HEK293 (cell line): ENCODE measurements at regions not wholly inside any gene's neighbourhood (a gene's known extent, or its start where the extent isn't known, plus 50 kb on each side); places are given as distances from the start of the nearest gene placed in this dataset.
A peak's percentile ranks its signal among the peaks of the same experiment; 100 is the strongest.

Source experiments
- CTCF ChIA-PET: fragments of 350-600 bp; formaldehyde crosslinking; extraction: SDS; loops from one replicate; lab custom pipeline; 2021; ENCODE audit warnings: antibody characterized with exemption; lab: Yijun Ruan, JAX
- POLR2A ChIA-PET: fragments of 300-600 bp; formaldehyde crosslinking; extraction: SDS; loops from one replicate; lab custom pipeline; 2020; ENCODE audit warnings: antibody characterized with exemption, inconsistent platforms; lab: Yijun Ruan, JAX
- H3K27ac ChIP-seq: fragments of 200-500 bp; sonication (Bioruptor generic); 2 replicates; pipeline ENCODE4 v1.5.1; 2014; ENCODE audit warnings: low read depth, low read length, control low read depth, inconsistent platforms; ENCODE audit errors: extremely low read depth
- H3K36me3 ChIP-seq, 2 experiments: fragments of 200-500 bp in 1 of 2; sonication (Bioruptor generic) in 1 of 2; 1 replicate in 1 of 2; 2 replicates in 1 of 2; pipeline ENCODE4 v1.5.1; 2014 to 2017; ENCODE audit warnings: inconsistent platforms in 2 of 2, low read length in 2 of 2; ENCODE audit not compliant: control insufficient read depth in 2 of 2, insufficient read depth in 1 of 2
- H3K4me1 ChIP-seq: fragments of 200-500 bp; sonication (Bioruptor generic); 2 replicates; pipeline ENCODE4 v1.5.1; 2014; ENCODE audit warnings: mild to moderate bottlenecking, low read length, inconsistent platforms; ENCODE audit not compliant: control insufficient read depth, insufficient read depth
- H3K4me3 ChIP-seq: 2 replicates; pipeline ENCODE4 v1.5.1; 2011; ENCODE audit warnings: low read depth, mild to moderate bottlenecking, control low read depth, low read length, moderate library complexity
- H3K9me3 ChIP-seq: fragments of 200-500 bp; sonication (Bioruptor generic); 2 replicates; pipeline ENCODE4 v1.5.1; 2014; ENCODE audit warnings: low read depth, low read length, inconsistent platforms; ENCODE audit not compliant: control insufficient read depth, insufficient read depth
- EGR2 ChIP-seq: fragments of 450-650 bp; formaldehyde crosslinking; IDR thresholded peaks from 2 replicates; pipeline ENCODE4 v1.5.1; 2016; ENCODE audit warnings: low read depth, missing biosample characterization, missing genetic modification characterization
- KLF17 ChIP-seq: fragments of 450-650 bp; formaldehyde crosslinking; IDR thresholded peaks from 2 replicates; pipeline ENCODE4 v1.5.1; 2016; ENCODE audit warnings: missing biosample characterization, missing genetic modification characterization
- MZF1 ChIP-seq: fragments of 450-650 bp; formaldehyde crosslinking; IDR thresholded peaks from 2 replicates; pipeline ENCODE4 v1.5.1; 2017; ENCODE audit warnings: missing biosample characterization, missing genetic modification characterization, borderline replicate concordance
- OSR2 ChIP-seq: fragments of 450-650 bp; formaldehyde crosslinking; IDR thresholded peaks from 2 replicates; pipeline ENCODE4 v1.5.1; 2016; ENCODE audit warnings: missing biosample characterization, missing genetic modification characterization
- PRDM1 ChIP-seq: fragments of 450-650 bp; formaldehyde crosslinking; IDR thresholded peaks from 2 replicates; pipeline ENCODE4; 2016; ENCODE audit warnings: missing biosample characterization, missing genetic modification characterization
- PRDM4 ChIP-seq: fragments of 450-650 bp; formaldehyde crosslinking; IDR thresholded peaks from 2 replicates; pipeline ENCODE4 v1.5.1; 2017; ENCODE audit warnings: missing biosample characterization, missing genetic modification characterization
- REPIN1 ChIP-seq: fragments of 450-650 bp; formaldehyde crosslinking; IDR thresholded peaks from 2 replicates; pipeline ENCODE4 v1.5.1; 2017; ENCODE audit warnings: missing biosample characterization, missing genetic modification characterization, low read depth
- ZBTB44 ChIP-seq: fragments of 450-650 bp; IDR thresholded peaks from 2 replicates; pipeline ENCODE4 v1.5.1; 2018; ENCODE audit warnings: missing biosample characterization, mild to moderate bottlenecking, missing genetic modification characterization
- ZBTB48 ChIP-seq: fragments of 450-650 bp; formaldehyde crosslinking; IDR thresholded peaks from 2 replicates; pipeline ENCODE4 v1.5.1; 2016; ENCODE audit warnings: missing biosample characterization, missing genetic modification characterization
- ZBTB49 ChIP-seq: fragments of 450-650 bp; formaldehyde crosslinking; IDR thresholded peaks from 2 replicates; pipeline ENCODE4 v1.5.1; 2016; ENCODE audit warnings: missing biosample characterization, missing genetic modification characterization, low read depth
- ZBTB8A ChIP-seq: fragments of 450-650 bp; formaldehyde crosslinking; IDR thresholded peaks from 2 replicates; pipeline ENCODE4 v1.5.1; 2016; ENCODE audit warnings: missing biosample characterization, missing genetic modification characterization
- ZFP3 ChIP-seq: fragments of 450-650 bp; formaldehyde crosslinking; IDR thresholded peaks from 2 replicates; pipeline ENCODE4 v1.5.1; 2016; ENCODE audit warnings: low read depth, missing biosample characterization, missing genetic modification characterization
- ZNF18 ChIP-seq: fragments of 450-650 bp; formaldehyde crosslinking; IDR thresholded peaks from 2 replicates; pipeline ENCODE4 v1.5.1; 2016; ENCODE audit warnings: missing biosample characterization, missing genetic modification characterization
- ZNF221 ChIP-seq: fragments of 450-650 bp; formaldehyde crosslinking; IDR thresholded peaks from 2 replicates; pipeline ENCODE4 v1.5.1; 2017; ENCODE audit warnings: missing biosample characterization, missing genetic modification characterization, borderline replicate concordance
- ZNF366 ChIP-seq: fragments of 450-650 bp; formaldehyde crosslinking; conservative IDR thresholded peaks from 2 replicates; pipeline ENCODE4 v1.5.1; 2016; ENCODE audit warnings: missing biosample characterization, missing genetic modification characterization
- ZNF37A ChIP-seq: fragments of 450-650 bp; IDR thresholded peaks from 2 replicates; pipeline ENCODE4 v1.5.1; 2018; ENCODE audit warnings: missing biosample characterization, missing genetic modification characterization
- ZNF560 ChIP-seq: fragments of 450-650 bp; formaldehyde crosslinking; IDR thresholded peaks from 2 replicates; pipeline ENCODE4 v1.5.1; 2017; ENCODE audit warnings: missing biosample characterization, missing genetic modification characterization, borderline replicate concordance
- ZNF571 ChIP-seq: fragments of 450-650 bp; formaldehyde crosslinking; IDR thresholded peaks from 2 replicates; pipeline ENCODE4 v1.5.0; 2017; ENCODE audit warnings: missing biosample characterization, missing genetic modification characterization
- ZNF610 ChIP-seq: fragments of 450-650 bp; formaldehyde crosslinking; IDR thresholded peaks from 2 replicates; pipeline ENCODE4 v1.5.1; 2016; ENCODE audit warnings: missing biosample characterization, missing genetic modification characterization, borderline replicate concordance
- ZNF837 ChIP-seq: fragments of 450-650 bp; formaldehyde crosslinking; IDR thresholded peaks from 2 replicates; pipeline ENCODE4 v1.5.1; 2016; ENCODE audit warnings: missing biosample characterization, missing genetic modification characterization

GRCh38 chr5:174524351-174524750 is 200.0 kb upstream of the MSX2 start:
- TF ChIP-seq ZNF18 (tag by site-specific recombination) (no peak), ZBTB48 (no peak), MZF1 (tag by site-specific recombination) (peak; percentile 31; the same call in 1 of the 2 replicates), ZNF221 (tag by site-specific recombination) (no peak), ZNF571 (tag by site-specific recombination) (no peak), ZBTB44 (tag by site-specific recombination) (no peak), ZNF610 (no peak)
- ChIA-PET POLR2A (interaction anchor here (1.3 to 1.5 kb wide), 2 partner anchors 8 to 200 kb away, joined by 4 to 6 read pairs; partner anchors contain the start of gene MSX2), CTCF (interaction anchor here (0.6 to 1.7 kb wide), 5 partner anchors 8 to 198 kb away, joined by 3 to 6 read pairs (median 4); no protein-coding TSS in a partner anchor)
- no peak overlapping the region for H3K4me3 ChIP-seq
- H3K4me1 ChIP-seq, result peaks cover 16% of the 10 kb centered on the region
- H3K27ac ChIP-seq, result no peak overlapping the region
- H3K9me3 ChIP-seq, result no peaks in the 10 kb centered on the region
- no peaks in the 10 kb centered on the region for H3K36me3 ChIP-seq

DNA sequence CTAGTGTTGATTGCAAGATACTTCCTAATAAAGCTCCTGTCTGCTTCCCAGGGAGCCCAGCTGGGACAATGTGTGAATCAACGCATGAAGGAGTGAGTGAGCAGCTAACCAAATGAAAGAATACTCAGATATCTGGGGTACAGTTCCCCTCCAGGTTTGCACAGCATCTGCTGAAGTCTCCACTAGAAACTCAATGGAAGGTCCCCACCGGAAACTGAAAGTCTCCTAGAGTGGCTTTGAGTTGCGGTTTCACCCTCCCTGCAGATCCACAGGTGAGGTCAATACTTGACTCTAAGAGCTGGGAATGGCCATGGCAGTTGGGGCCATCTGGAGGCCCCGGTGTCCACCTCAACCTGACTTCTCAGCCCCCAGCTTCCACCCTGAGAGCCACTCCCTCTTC is 198.2 kb upstream of the MSX2 start:
- Histone ChIP-seq H3K4me3 (no peak overlapping the region), H3K27ac (no peak overlapping the region), H3K9me3 (no peaks in the 10 kb centered on the region)
- CTCF ChIA-PET, result no interaction called here
- POLR2A ChIA-PET, result no interaction called here
- no peak for TF ChIP-seq ZNF366 (tag by site-specific recombination)
- TF ChIP-seq EGR2 (tag by site-specific recombination), result no peak
- no peak for TF ChIP-seq ZNF560
- no peak for TF ChIP-seq ZBTB8A (tag by site-specific recombination)
- no peak for TF ChIP-seq ZBTB49 (tag by site-specific recombination)
- no peak for TF ChIP-seq PRDM1 (tag by site-specific recombination)
- no peak for TF ChIP-seq KLF17 (tag by site-specific recombination)
- TF ChIP-seq OSR2 (tag by site-specific recombination), result no peak
- no peak for TF ChIP-seq ZFP3 (tag by site-specific recombination)
- TF ChIP-seq REPIN1 (tag by site-specific recombination), result no peak
- TF ChIP-seq PRDM4 (tag by site-specific recombination), result no peak
- no peak for TF ChIP-seq ZNF37A (tag by site-specific recombination)
- no peak for TF ChIP-seq ZNF837 (tag by site-specific recombination)
- TF ChIP-seq, all 188 proteins: peak for 0
- no peaks in the 10 kb centered on the region for H3K36me3 ChIP-seq
- H3K4me1 ChIP-seq, result peaks cover 5% of the 10 kb centered on the region
